ENCODE measurements at regions not wholly inside any gene's neighbourhood (a gene's known extent, or its start where the extent isn't known, plus 50 kb on each side); places are given as distances from the start of the nearest gene placed in this dataset.

DNA sequence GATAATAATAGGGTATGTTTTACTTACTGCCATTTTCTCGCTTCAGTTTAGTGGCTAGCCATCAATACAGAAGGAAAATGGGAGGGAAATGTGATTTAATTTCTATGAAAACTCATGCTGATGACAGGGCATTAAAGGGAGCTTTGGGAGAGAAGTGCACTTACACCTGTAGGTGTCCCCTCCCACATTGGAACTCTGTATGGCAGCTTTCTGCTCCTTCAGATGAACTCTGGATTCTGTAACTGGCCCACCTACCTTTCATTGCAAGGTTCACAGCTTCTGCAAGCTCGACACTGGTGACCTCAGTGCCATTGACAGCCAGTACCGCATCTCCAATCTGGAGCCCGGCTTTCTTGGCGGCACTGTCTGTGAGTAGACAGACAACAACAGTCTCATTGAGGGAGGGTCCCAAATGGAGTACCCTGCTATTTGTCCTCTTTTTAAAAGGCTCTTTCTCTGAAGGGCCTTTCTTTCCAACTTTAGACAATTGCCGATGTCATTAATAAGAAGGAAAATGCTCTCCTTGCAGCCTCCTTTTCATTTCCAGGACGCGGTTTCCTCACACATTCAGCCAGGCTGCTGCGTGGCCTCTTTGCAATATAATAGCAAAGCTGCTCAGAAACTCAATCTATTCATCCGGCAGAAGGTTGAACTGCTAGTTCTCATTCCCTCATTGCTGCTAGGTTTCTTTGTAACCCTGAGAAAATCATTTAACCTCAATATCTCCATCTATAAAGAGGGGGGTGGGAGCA, 63.6 kb downstream of the NUDT12 start:
- DNase-seq (ENCODE audit: low read depth): no peak

DNA sequence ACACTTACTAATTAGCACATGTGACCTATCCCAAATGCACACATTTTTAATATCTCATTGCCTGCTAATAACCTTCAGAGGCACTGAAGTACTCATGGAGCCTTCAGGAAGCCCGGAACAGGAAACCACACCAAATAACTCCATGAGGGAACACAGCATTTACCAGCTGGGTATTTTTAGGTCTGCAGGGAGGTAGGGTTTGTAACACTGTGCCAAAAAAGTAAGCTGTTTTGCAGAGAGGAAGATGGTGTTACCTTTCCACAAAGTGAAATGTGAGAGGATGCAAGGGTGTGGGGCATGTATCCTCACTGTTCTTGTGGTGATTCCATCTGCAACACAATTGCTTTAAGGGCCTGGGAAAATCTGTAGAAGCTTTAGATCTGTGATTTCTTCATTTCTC, 64.4 kb downstream of the NUDT12 start:
- no peak for DNase-seq (ENCODE audit: low read depth)

DNA sequence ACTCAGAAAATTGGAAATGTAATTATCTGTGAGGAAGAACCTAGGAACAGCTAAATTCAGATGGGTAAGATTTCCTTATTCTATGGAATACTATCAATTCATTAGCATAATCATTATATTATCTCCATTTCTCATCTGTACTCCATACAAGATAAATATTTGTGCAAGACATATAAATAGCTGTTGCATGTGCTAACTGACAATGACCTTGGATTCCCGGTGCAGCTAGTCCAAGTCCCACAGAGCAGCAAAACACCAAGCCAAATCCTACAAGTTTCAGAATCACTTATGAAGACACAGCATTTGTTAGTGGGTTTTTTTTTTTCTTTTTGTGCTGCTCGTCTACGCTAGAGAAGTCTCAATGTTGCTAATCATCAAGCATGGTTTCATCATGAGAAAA, 64.8 kb downstream of the NUDT12 start:
- DNase-seq (ENCODE audit: low read depth): no peak

DNA sequence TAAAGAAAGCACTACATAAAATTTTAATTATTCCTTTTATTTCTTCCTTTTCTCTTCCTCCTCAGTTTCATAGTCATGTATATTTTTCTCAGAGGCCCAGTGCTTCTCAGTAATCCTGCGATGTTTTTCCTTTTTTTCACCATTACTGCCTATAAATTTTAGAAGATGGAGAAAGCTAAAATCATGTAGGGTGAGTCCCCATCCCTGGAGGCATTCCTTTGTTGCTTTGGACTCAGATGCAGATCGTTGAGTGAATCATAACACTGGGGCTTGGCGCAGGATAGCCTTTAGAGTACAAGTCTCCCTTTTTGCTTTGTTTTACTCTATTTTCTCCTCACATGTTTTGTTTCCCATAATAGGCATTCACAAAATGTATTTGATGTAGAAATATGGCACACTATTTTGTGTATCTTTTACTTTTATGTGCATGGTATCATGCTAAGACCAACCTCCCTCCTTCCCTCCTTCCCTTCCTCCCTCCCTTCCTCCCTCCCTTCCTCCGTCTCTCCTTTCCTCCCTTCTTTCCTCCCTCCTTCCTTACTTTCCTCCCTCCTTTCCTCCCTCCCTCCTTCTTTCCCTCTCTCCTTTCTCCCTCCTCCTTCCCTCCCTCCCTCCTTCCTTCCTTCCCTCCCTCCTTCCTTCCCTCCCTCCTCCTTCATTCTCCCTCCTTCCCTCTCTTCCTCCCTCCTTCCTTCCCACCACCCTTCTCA, 72.4 kb downstream of the NUDT12 start:
- no peak for DNase-seq (ENCODE audit: low read depth)

DNA sequence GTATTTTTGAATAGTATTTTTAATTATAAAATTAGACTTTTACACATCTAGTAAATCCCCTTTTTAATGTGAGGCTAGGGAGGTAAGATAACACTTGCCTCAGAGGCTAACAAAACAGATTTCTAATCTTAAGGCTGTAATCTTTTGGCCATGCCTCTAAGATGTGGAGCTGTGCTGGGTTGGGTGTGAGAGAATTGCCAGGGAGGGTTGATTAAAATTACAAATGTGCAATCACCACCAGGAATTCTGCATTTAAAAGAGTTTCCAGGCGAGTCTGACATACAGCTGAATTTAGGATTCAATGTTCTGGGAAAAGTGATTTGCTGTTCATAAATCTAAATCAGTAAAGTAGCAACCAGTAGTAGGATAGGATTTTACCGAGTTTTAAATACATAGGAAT, 73.3 kb downstream of the NUDT12 start:
- DNase-seq (ENCODE audit: low read depth): no peak

DNA sequence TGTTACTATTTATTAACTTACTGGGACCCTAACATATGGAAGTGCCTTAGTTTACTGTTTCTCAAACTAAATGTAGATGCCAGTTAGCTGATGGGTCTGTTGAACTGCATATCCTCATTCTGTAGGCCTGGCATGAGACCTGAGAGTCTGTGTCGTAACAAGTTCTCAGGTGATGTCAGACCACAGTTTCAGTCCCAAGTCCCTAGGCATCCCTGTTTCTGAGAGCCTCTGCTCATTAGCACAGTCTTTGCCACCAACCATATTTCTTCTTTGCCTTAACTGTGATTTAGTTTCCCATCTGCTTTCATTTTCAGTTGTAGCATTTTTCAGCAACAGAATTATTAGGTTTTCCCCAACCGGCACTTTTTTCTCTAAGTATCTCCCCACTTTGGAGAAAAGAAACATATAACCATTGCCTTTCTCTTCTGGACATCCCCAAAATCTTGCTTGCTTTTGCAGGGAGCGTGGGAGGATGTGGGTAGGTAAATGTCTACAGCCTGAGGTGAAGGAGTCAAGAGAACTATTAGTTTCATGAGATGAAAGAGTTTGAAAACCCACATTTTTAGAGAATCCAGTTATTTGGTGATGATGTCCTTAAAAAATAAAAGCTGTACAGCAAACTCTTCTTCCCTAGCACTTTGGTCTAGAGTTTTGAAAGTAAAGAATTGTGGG, 74.6 kb downstream of the NUDT12 start:
- DNase-seq (ENCODE audit: low read depth): no peak

DNA sequence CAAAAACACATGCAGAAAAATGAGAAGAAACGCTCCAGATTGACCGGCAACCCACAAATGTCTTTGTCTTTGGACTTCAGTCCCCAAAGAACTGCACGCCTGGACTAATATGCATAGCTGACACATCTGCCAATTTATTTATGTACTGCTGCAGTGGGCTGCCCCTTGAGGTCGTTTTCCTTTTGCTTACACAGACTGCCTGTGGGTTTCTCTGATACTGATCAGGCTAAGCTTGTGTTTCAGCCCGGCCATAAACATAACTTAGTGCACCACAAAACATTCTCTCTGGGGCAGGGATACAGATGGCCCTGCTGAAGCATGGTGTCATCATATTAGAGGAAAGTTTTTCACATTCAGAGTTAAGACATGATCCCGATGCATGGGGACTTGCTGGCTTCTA, 75.4 kb downstream of the NUDT12 start:
- no peak for DNase-seq (ENCODE audit: low read depth)

DNA sequence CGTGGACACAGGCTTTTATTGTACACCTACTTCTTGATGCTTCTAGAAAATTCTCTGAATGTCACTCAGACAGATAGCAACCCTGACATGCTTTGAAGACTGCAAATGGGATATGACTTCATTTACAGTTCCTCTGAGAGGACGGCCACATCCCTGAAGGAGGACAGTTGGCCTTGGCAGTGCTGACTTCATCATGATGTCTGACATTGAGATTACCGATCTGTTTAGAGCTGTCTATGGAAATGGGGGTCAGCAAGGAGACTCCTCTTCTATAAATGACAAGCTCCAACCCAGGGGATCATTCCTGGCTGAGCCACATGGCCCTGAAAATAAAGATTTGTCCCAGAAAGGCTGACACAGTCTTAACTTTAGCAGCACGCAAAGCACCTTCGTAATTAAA, 75.8 kb downstream of the NUDT12 start:
- no peak for DNase-seq (ENCODE audit: low read depth)

DNA sequence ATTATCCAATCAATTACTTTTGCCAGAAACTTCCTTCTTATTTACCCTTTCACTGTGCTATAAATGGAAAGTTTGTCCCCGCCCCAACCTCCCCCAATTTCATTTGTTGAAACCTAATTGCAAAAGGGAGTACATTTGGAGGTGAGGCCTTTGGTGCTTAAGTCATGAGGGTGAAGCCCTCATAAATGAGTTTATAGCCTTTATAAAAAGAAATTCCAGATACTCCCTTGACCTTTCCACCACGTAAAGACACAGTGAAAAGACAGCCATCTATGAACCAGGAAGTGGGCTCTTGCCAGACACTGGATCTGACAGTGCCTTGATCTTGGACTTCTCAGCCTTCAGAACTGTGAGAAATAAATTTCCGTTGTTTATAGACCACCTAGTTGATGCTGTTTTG, 82.3 kb downstream of the NUDT12 start:
- no peak for DNase-seq (ENCODE audit: low read depth)

DNA sequence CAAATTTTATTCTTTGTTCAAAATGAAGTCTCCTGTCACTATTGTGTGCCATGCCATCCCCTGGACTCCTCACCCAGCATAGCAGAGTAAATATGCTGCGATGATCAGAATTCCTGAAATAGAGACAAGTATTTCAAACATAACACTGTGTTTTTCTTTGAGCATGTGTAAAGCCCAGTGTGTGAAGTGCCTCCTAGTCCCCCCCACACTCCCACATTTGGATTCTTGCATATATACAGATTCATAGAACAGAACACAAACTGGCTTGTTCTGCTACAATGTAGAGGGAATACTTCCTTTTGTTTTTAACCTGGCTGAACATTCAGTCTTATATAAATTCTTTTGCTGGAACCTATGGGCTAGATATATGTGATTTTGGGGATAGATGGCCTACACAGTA, 84.9 kb downstream of the NUDT12 start:
- no peak for DNase-seq (ENCODE audit: low read depth)

DNA sequence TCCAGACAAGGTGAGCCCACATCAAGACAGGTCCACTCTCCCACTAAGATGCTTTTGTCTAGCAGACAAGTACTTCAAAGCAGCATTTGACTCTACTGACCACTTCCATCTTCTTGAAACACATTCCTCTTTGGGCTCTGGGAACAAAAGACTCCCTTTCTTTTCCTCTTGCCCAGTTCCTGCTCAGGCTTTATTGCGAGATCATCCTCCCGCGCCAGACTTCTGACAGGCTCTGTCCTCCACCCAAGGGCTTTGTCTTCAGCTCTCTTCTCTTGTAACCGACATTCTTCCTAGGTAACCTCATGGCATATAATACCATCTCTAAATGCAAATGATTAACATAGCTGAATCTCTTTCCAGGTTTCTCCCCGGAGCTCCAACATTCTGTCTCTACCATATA, 85.8 kb downstream of the NUDT12 start:
- DNase-seq (ENCODE audit: low read depth): no peak

DNA sequence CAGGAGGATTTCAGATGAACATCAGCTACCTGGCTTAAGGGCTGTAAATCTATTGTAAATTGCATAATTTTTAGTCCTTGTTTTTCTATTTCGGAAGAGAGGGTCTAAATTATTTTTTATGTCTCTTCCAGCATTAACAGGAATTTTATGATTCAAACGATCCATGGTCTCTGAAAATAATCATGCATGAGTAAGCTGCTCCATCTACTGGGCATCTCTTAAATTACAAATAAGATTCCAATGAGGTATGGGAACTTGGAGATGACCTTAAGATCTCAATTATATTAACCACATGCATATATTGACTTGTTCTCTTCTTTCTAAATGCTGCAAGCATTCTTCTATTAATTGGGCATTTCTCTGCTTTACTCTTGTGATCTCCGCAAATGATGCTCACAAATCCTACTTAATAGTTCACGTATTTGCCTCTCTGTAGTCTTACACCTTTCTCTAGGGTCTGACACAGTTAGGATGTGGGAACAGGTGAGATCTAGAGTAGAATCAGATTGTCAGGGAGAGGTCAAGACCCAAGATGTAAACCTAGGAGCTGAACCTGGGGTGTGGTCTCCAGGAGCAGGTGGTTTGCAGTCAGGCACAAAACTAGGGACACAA, 86.9 kb downstream of the NUDT12 start:
- no peak for DNase-seq (ENCODE audit: low read depth)

DNA sequence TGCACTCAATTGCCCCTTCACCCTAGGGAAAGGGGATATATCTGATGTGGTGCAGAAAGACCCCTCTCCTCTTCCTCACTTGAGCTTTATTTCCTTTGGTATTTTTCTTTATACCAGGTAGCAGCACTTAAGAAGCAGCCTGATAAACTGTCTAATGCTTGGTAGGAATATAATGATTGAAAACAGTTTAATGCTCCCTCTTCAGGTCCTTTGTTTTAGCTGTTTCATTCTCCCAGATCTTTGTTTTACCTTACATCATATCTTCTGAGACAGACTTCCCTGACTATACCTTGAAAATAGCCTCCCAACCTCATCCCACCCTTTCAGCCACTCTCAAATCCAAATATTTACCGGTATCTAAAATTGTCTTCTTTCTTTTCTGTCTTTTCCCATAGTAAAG, 87.9 kb downstream of the NUDT12 start:
- DNase-seq (ENCODE audit: low read depth): no peak

DNA sequence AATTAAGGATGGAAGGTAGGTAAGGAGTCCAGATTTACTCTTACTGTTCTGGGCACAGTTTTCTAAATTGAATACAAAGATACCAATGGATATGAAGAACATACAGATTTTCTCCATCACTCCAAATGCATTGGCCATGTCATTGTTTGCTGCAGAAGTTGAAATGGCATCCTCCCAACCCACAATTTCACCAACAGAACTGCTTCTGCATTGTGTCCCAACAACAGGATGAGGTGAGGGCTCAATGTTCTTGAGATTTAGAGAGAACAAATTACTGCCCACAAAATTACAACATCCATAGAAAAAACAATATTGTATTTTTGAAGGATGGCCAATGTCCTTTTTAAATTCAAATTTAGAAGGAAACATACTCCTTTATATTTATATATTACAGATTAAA, 88.9 kb downstream of the NUDT12 start:
- no peak for DNase-seq (ENCODE audit: low read depth)

DNA sequence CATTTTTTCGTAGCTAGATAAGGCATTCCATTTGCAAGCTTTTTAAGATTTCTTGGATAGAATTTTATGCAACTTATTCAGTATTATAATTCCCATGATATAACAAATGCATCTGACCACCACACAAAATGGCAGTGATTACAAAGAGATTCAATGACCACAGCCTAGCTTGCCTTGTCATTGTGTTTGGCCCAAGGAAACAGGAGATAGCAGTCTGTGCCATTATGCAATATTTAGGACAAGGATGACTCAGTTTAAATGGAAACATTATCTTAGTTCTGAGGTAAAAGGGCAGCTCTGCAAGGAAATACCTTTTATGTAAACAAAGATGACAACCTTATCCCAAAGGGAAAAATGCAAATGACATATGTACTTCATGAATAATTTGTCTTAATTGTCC, 89.8 kb downstream of the NUDT12 start:
- no peak for DNase-seq (ENCODE audit: low read depth)

DNA sequence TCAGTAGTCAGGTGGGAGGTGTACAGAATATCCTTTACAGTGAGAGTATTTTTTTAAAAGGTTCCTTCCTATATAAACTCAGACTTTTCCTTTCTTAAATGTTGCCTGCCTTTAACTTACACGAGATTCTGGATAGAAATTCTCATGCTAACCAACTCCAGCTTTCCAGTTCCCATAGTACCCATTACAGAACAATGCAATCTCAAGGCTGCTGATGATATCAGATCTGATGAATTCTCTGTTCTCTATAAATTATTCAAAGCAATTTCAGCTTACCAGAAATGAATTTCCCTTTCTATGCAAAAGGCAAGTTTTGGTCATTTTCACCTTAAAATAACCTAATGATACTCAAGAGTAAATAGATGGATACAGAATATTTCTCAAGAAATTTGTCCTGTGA, 90.3 kb downstream of the NUDT12 start:
- no peak for DNase-seq (ENCODE audit: low read depth)

DNA sequence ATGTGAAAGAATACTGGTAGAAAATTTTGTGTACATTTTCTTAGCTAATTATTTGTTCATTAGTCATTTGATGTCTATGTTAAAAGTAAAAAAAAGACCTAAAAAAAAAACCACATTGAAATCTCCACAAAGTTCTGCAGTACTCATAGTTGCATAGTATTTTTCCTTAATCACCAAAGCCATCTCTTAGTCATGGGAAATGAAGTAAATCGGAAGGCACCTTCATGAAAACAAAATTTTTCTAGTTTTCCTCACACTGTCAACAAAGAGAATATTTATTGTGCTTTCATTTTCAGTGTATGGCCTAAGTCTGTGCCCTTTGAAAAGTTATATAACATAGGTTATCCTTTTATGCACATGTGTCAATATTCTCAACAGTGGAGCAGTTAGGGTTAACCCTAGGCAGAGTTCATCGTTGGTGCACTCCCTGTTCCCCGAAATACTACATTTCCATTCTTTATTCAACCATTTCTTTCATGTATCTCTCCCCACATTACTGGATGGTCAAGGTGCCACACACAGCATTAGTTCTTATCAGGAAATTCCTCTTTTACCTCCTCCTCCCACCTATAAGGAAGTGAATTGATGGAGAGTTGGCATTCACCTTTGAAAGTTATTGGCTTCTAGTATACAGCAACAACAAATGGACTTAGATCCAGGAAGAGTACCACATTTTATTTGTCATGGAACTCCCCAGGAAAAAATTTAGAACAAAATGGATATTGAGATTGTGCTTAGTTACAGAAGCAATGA, 93.1 kb downstream of the NUDT12 start:
- DNase-seq (ENCODE audit: low read depth): no peak

DNA sequence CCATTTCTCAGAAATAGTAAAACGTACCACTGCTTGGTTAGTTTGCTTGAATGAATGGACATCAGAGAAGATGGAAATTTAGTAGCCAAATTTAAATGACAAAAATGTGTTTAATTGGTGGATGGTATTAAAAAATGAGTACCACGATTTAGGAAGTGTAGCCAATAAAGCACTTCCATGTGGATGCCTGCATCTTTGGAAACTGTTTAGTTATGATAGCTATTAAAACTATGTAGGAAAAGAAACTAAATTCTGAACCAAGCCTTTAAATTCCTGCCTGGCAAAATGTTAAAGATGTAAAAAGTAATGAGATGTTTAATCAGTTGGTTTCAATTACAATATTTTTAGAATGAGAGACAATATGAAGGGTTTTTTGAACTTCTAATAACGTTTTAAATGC, 94.8 kb downstream of the NUDT12 start:
- no peak for DNase-seq (ENCODE audit: low read depth)

DNA sequence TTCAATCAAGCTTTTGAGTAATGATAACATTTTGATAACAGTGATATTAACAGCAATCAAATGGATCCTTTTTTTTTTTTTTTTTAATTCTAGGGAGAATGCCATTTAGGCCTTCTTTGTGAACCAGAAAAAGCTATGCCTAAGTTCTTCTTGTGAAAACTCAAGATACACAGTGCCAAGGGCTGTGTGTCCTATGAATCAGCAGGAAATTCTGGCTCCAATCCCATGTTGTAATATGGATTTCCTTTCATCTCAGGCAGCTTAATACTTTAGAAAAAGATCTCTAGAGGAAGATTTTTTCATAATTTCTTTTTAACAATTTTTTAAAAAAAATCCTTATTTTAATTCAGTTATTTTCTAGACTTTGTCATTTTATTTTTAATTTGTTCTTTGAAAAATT, 96.1 kb downstream of the NUDT12 start:
- no peak for DNase-seq (ENCODE audit: low read depth)

DNA sequence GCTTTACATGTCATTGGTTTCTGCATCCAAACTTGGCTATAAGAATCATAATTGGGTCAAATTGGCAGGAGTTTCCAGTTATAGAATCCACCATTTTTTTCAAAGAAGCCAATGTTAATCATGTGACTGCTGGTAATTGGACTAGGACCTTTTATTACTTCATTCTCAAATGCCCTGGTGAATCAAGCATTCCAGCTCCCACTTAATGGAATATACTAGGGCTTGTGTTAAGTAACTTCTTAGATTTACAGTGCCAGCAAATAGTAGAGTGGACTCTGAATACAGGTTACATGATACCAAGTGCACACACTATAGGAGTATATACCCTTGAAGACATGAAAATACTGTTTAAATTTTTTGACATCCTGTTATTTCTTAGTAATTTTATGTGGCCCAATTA, 96.7 kb downstream of the NUDT12 start:
- DNase-seq (ENCODE audit: low read depth): no peak

DNA sequence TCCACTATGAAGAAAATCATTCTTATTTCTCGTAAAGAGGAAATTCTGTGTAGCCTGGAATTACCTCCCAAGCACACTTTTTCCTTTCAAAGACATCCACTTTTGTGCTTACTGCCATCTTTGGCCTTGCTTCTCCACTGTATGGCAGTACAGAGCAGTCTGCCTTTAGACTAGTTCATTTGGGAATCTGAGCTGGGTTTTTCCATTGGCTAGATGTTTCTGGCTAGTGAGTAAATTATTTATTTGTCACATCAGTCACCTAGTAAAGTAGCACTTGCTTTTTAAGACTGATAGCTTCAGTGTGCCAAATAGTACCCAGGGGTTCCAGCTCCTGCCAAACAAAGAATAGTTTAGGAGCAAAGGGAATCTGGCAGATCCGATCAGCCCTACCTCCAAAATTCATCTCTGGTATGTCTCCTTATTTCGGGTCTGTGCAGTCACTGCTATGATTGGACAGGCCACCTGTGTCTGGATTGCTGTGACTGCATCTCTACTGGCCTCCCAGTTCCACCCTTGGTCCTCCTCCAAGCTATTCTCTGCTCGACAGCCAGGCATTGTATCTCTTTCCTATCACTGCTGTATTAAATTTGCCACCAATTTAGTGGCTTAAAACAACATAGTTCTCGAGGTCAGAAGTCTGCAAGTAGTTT, 97.6 kb downstream of the NUDT12 start:
- DNase-seq (ENCODE audit: low read depth): no peak

DNA sequence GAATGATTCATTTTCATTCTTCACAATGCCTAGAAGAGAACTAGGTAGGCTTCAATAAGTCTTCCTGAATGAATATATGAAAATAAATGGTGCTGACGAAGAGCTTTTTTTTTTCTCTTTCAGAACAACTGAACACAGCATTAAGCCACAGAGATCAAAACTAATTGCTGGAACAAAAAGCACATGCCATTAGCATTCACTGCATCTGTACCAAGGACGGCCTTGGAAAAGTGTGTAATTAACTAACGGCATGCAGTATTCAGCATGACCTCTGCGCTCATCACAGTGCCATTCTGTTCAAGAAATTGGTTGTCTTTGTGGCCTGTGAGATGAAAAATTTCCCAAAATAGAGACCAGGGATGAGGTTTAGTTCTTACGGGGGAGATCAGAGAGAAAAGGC, 99.3 kb downstream of the NUDT12 start:
- DNase-seq (ENCODE audit: low read depth): no peak

Data from GM04504 (cell line).